Activated CD4-positive, alpha-beta T cell treated with anti-CD3 and anti-CD28 coated beads, Interleukin-2, amount 10 ng/mL, durations not matched to agents 24 days and 14 days (primary cell): ENCODE measurements at regions not wholly inside any gene's neighbourhood (a gene's known extent, or its start where the extent isn't known, plus 50 kb on each side); places are given as distances from the start of the nearest gene placed in this dataset.
"Not testable (repeated sequence)": the region's sequence is repeated elsewhere in the genome, so short reads cannot be mapped to it uniquely, and the experiment has no call there.

Source experiments
- DNase-seq: peaks from one replicate; pipeline ENCODE4 v3.0.0; 2022
- H3K27ac Mint-ChIP-seq: one replicate; pipeline ENCODE4 v1.8.0; 2022; ENCODE audit warnings: mild to moderate bottlenecking, mixed read lengths
- H3K27me3 Mint-ChIP-seq: one replicate; pipeline ENCODE4 v1.8.0; 2022; ENCODE audit warnings: mixed read lengths
- H3K36me3 Mint-ChIP-seq: one replicate; pipeline ENCODE4 v1.8.0; 2022; ENCODE audit warnings: low read depth, mild to moderate bottlenecking, mixed read lengths
- H3K4me1 Mint-ChIP-seq: one replicate; pipeline ENCODE4 v1.8.0; 2021; ENCODE audit warnings: mixed read lengths
- H3K4me3 Mint-ChIP-seq: one replicate; pipeline ENCODE4 v1.8.0; 2022; ENCODE audit warnings: mild to moderate bottlenecking, moderate library complexity, mixed read lengths
- H3K9me3 Mint-ChIP-seq: one replicate; pipeline ENCODE4 v1.8.0; 2021; ENCODE audit warnings: mixed read lengths
- intact Hi-C: fragments of 100-400 bp; cut with micrococcal nuclease; formaldehyde crosslinking; loops from one replicate; pipeline ENCODE4 v1.15.1; 2023

DNA sequence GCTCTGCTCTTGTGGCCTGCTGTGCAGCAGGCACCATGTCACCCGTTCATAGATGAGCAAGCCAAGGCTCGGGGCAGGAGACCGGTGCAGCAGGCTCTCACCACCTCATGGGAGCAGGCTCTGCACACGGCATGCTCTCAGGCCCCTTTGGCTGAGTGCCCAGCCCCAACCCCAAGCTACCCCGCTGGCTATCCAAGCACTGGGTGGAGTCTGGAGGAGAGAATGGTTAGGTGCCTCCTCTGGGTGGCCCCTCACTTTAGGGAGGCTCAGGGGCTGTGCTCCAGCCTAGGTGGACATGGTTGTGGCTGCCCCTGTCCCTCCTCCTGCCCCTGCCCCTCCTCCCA is 199.9 kb downstream of the IGLL1 start:
- no peaks in the 10 kb centered on the region for H3K4me1 Mint-ChIP-seq
- no peak overlapping the region for H3K27ac Mint-ChIP-seq
- intact Hi-C loops, result no loop called here

DNA sequence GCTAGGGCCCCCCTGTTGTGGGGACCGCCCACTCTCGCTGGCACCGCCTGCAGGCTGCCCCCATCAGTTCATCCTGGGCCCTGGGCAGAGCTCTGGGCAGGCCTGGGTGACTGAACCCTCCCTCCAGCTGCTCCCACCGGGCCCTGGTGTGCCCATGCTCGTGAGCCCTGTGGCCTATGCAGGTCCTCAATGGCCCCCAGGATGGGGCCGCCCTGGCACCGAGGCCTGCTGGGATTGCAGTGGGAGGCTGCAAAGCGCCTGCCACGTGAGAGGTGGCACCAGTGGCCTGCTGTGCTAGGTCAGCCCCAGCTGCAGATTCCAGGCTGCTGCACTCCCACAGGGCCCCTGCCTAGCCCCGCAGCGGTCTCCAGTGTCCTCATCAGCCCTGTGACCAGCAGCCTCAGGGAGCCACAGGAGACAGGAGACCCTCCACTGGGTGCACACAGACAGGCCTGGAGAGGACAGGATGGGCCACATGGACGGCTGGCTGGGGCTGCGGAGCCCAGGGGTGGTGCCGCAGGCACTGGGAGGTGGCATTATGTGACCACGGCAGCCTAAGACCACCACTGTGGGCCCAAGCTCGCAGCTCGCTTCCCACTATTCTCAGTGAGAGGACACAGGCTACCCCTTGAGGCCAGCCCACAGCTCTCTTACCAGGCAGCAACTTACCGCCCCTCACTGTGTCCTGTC is 199.4 kb downstream of the BCR start:
- H3K4me3 Mint-ChIP-seq, H3K4me1 Mint-ChIP-seq, intact Hi-C loops, DNase-seq, H3K36me3 Mint-ChIP-seq, H3K27me3 Mint-ChIP-seq, H3K27ac Mint-ChIP-seq, H3K9me3 Mint-ChIP-seq: not testable (repeated sequence)

More for the DNA sequence above, 199.9 kb downstream of the IGLL1 start:
- Mint-ChIP-seq H3K27me3 (no peaks in the 10 kb centered on the region), H3K4me3 (no peak overlapping the region), H3K36me3 (no peaks in the 10 kb centered on the region), H3K9me3 (no peaks in the 10 kb centered on the region)
- DNase-seq, result no peak

DNA sequence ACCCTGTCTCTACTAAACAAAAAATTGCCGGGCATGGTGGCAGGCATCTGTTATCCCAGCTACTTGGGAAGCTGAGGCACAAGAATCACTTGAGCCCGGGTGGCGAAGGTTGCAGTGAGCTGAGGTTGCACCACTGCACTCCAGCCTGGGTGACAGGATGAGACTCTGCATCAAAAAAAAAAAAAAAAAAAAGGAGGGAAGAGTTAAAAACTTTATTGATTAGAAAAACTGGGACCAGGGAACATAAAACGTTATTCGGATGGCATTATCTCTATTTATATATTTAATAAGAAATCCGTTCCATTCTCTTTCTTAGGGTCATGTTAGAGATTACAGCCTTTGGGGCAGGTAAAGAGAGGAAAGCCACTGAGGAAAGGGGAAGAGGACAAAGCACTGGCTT is 197.5 kb downstream of the BCR start:
- H3K4me1 Mint-ChIP-seq, result no peaks in the 10 kb centered on the region
- H3K27ac Mint-ChIP-seq, result no peak overlapping the region
- H3K36me3 Mint-ChIP-seq, result no peaks in the 10 kb centered on the region

DNA sequence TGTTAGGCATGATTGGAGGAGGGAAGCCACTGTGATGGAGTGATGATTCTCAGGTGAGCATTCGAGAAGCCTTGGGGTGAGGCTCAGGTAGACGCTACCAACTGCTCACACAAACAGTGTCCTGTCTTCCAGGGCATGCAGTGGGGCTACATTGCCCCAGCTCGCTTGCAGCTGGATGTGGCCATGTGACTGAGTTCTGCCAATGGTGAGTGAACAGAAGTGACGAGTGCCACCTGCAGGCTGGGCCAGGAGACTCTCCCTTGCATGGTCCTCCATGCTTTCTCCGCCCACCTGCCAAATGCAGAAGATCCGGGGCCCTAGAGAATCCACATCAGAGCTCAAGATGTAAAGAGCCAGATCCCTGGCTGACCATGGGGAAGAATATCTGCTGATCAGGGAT is 195.9 kb downstream of the BCR start:
- DNase-seq, result peak; percentile 80
- no peaks in the 10 kb centered on the region for H3K4me1 Mint-ChIP-seq
- H3K36me3 Mint-ChIP-seq, result no peaks in the 10 kb centered on the region
- no peaks in the 10 kb centered on the region for H3K27me3 Mint-ChIP-seq
- no peaks in the 10 kb centered on the region for H3K9me3 Mint-ChIP-seq
- H3K27ac Mint-ChIP-seq, result no peak overlapping the region
- H3K4me3 Mint-ChIP-seq, result no peak overlapping the region
- intact Hi-C loops, result no loop called here

More for the DNA sequence above, 197.5 kb downstream of the BCR start:
- intact Hi-C loops, result no loop called here
- Mint-ChIP-seq H3K4me3 (no peak overlapping the region), H3K27me3 (no peaks in the 10 kb centered on the region), H3K9me3 (no peaks in the 10 kb centered on the region)
- DNase-seq, result no peak

DNA sequence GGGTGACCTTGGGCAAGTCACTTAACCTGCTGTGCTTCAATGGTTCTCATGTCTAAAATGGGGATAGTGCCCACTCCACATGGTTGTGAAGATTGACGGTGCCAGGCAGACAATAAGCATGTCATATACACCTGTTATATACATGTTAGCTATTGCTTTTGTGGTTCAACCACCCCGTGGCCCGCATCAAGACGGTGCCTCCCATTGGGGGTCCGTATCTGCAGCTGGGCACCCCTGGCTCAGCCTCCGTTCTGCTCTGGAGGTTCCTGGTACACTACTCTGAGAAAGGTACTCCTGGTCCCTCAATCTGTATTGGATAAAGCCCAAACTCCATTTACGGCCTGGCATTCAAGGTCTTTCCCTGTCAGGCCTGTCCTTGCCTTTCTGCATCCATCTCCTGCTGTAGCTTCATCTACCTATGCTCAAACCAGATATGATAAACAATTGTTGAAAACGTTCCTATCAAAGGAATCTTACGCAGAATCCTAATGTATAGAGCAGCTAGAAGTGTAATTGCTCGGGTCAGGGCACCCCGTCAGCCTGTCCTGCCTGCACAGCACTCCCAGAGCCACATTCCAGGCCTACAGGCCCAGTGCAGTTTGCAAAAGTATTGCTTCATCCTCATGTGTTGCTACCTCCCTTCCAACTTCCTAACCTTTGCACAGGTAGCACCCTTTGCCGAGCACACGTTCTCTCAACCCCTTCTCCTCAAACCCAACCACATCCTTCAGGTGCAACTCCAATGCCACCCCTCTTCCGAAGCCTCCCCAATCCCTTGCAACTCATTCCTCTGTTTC is 194.9 kb downstream of the BCR start:
- peaks cover 3% of the 10 kb centered on the region for H3K27me3 Mint-ChIP-seq

DNA sequence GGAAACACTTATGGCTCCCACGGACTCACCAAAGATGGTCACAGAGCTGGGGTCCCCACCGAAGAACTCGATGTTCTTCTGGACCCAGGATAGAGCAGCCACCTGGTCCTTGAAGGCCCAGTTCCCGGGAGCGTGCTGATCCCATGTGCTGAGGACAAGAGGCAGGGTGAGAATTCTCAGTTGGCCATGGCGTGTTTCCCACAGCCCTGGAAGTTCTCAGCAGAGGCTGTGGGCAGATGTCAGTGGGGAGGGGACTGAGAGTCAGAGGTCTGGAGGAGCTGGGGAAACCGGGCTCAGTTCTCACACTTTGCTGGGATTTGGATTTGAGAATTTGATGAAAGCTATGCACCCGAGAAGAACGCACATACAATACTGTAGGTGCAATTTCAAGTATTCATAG is 193.3 kb downstream of the BCR start:
- H3K4me3 Mint-ChIP-seq, result no peak overlapping the region

More for the DNA sequence above, 194.9 kb downstream of the BCR start:
- DNase-seq, result no peak
- intact Hi-C loops, result no loop called here
- Mint-ChIP-seq H3K9me3 (no peaks in the 10 kb centered on the region), H3K27ac (no peak overlapping the region), H3K4me1 (no peaks in the 10 kb centered on the region), H3K4me3 (no peak overlapping the region), H3K36me3 (no peaks in the 10 kb centered on the region)

DNA sequence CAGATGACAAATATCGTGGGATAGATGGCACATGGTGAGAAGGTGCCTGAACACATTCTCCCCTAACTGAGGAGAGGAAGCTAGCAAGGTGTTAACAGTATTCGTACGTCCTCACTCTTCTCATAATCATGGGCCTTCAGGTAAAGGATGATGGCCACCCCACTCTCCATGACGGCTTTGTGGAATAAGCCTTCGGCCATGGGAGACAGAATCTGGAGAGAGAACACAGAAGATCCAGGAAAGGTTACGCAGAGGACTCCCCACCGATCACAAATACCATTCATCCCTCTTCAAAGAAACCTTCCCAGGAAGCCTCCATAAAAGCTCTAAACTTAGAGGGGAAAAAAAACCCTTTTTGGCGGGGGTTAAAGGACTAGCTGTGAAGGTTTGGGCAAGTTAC is 189.9 kb downstream of the BCR start:
- Mint-ChIP-seq H3K27me3 (peaks cover 38% of the 10 kb centered on the region), H3K4me1 (no peaks in the 10 kb centered on the region)

More for the DNA sequence above, 193.3 kb downstream of the BCR start:
- DNase-seq, result no peak
- Mint-ChIP-seq H3K36me3 (no peaks in the 10 kb centered on the region), H3K4me1 (no peaks in the 10 kb centered on the region), H3K27ac (no peak overlapping the region), H3K9me3 (no peaks in the 10 kb centered on the region), H3K27me3 (peaks cover 13% of the 10 kb centered on the region)
- intact Hi-C loops, result no loop called here

DNA sequence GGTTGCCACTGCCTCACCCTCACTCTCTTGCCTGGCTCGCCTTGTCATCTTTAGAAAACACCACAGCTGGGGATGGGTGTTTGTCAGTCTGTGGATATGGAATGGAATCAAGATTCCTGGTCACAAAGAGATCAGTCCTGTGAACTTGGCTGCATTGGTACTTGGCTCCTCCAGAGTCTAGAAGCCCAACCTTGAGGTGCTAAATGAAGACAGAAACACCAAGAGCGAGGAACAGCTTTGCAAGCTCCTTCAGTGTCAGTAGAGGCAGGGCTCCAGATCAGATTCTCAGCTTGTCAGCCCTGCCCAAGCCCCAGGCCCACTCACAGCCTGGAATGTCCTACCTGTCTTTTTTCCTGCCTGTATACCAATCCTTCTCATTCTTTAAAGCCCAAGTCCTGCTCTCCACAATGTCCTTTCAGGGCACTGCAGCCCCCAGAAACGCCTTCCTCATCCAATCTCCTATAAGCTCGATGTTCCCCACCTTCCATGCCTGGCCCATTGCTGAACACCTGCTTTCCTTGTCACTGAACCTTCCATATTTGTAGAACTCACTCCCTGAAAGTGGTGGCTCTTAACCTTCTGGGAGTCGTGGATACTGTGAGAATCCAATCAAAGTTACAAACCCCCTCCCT is 188.9 kb downstream of the BCR start:
- Mint-ChIP-seq H3K27ac (no peak overlapping the region), H3K9me3 (no peaks in the 10 kb centered on the region), H3K27me3 (peaks cover 39% of the 10 kb centered on the region), H3K4me1 (no peaks in the 10 kb centered on the region), H3K36me3 (no peaks in the 10 kb centered on the region), H3K4me3 (no peak overlapping the region)
- intact Hi-C loops, result no loop called here
- DNase-seq, result no peak

More for the DNA sequence above, 189.9 kb downstream of the BCR start:
- intact Hi-C loops, result no loop called here
- H3K9me3 Mint-ChIP-seq, result no peaks in the 10 kb centered on the region
- DNase-seq, result no peak
- H3K27ac Mint-ChIP-seq, result no peak overlapping the region
- no peaks in the 10 kb centered on the region for H3K36me3 Mint-ChIP-seq
- no peak overlapping the region for H3K4me3 Mint-ChIP-seq
